SH-SY5Y (cell line): ENCODE measurements at regions not wholly inside any gene's neighbourhood (a gene's known extent, or its start where the extent isn't known, plus 50 kb on each side); places are given as distances from the start of the nearest gene placed in this dataset.

ENCODE experiments used
- GATA2 ChIP-seq: IDR thresholded peaks from 2 replicates; pipeline ENCODE4 v1.6.1; 2011; ENCODE audit warnings: mild to moderate bottlenecking, low read depth, low read length
- GATA3 ChIP-seq: IDR thresholded peaks from 2 replicates; pipeline ENCODE4 v1.6.1; 2011; ENCODE audit warnings: low read depth, mild to moderate bottlenecking, low read length, moderate library complexity

GRCh38 chr18:52200406-52200805 is 139.6 kb upstream of the DCC start:
- TF ChIP-seq GATA2 (no peak), GATA3 (no peak)
